Rectal smooth muscle tissue (tissue), 1 donor: ENCODE measurements at regions not wholly inside any gene's neighbourhood (a gene's known extent, or its start where the extent isn't known, plus 50 kb on each side); places are given as distances from the start of the nearest gene placed in this dataset.

Experiments
- H3K27ac ChIP-seq: one replicate; pipeline ENCODE4 v1.7.0; 2013; ENCODE audit warnings: low read depth, low read length, inconsistent platforms
- H3K27me3 ChIP-seq: one replicate; pipeline ENCODE4 v1.7.0; 2013; ENCODE audit warnings: low read length; ENCODE audit not compliant: control insufficient read depth, insufficient read depth
- H3K36me3 ChIP-seq: one replicate; pipeline ENCODE4 v1.7.0; 2013; ENCODE audit warnings: low read length; ENCODE audit not compliant: control insufficient read depth, insufficient read depth
- H3K4me1 ChIP-seq: one replicate; pipeline ENCODE4 v1.7.0; 2013; ENCODE audit warnings: low read length; ENCODE audit not compliant: control insufficient read depth, insufficient read depth
- H3K4me3 ChIP-seq: one replicate; pipeline ENCODE4 v1.7.0; 2013; ENCODE audit warnings: low read length
- H3K9ac ChIP-seq: one replicate; pipeline ENCODE4 v1.7.0; 2013; ENCODE audit warnings: low read length

GRCh38 chr2:151176661-151177060, 85.0 kb downstream of the RBM43 start:
- Histone ChIP-seq H3K4me1 (no peaks in the 10 kb centered on the region), H3K9ac (no peak overlapping the region), H3K27ac (no peak overlapping the region), H3K36me3 (no peaks in the 10 kb centered on the region), H3K4me3 (no peak overlapping the region), H3K27me3 (no peaks in the 10 kb centered on the region)

GRCh38 chr2:151175864-151176263, 85.8 kb downstream of the RBM43 start:
- H3K4me1 ChIP-seq, result no peaks in the 10 kb centered on the region
- H3K27ac ChIP-seq, result no peak overlapping the region
- H3K27me3 ChIP-seq, result no peaks in the 10 kb centered on the region
- H3K4me3 ChIP-seq, result no peak overlapping the region
- no peaks in the 10 kb centered on the region for H3K36me3 ChIP-seq
- H3K9ac ChIP-seq, result no peak overlapping the region

- no peaks in the 10 kb centered on the region for H3K4me1 ChIP-seq
- no peak overlapping the region for H3K27ac ChIP-seq
- no peaks in the 10 kb centered on the region for H3K27me3 ChIP-seq
- no peak overlapping the region for H3K4me3 ChIP-seq
- no peaks in the 10 kb centered on the region for H3K36me3 ChIP-seq
- no peak overlapping the region for H3K9ac ChIP-seq
These were observed 87.5 kb downstream of the RBM43 start for GRCh38 chr2:151174127-151174526.

GRCh38 chr2:151171186-151171585, 90.5 kb downstream of the RBM43 start:
- no peak overlapping the region for H3K9ac ChIP-seq
- H3K4me3 ChIP-seq, result no peak overlapping the region
- H3K4me1 ChIP-seq, result no peaks in the 10 kb centered on the region
- H3K27me3 ChIP-seq, result no peaks in the 10 kb centered on the region
- H3K36me3 ChIP-seq, result no peaks in the 10 kb centered on the region
- H3K27ac ChIP-seq, result no peak overlapping the region

- Histone ChIP-seq H3K4me1 (no peaks in the 10 kb centered on the region), H3K27me3 (no peaks in the 10 kb centered on the region), H3K36me3 (no peaks in the 10 kb centered on the region), H3K27ac (no peak overlapping the region), H3K9ac (no peak overlapping the region), H3K4me3 (no peak overlapping the region)
These were observed 95.3 kb downstream of the RBM43 start for GRCh38 chr2:151166410-151166809.

GRCh38 chr2:151165105-151165684, 96.5 kb downstream of the RBM43 start:
- no peaks in the 10 kb centered on the region for H3K4me1 ChIP-seq
- H3K27me3 ChIP-seq, result no peaks in the 10 kb centered on the region
- no peak overlapping the region for H3K4me3 ChIP-seq
- H3K36me3 ChIP-seq, result no peaks in the 10 kb centered on the region
- no peak overlapping the region for H3K27ac ChIP-seq
- H3K9ac ChIP-seq, result no peak overlapping the region

- no peaks in the 10 kb centered on the region for H3K36me3 ChIP-seq
- H3K27me3 ChIP-seq, result no peaks in the 10 kb centered on the region
- H3K27ac ChIP-seq, result no peak overlapping the region
- H3K4me1 ChIP-seq, result no peaks in the 10 kb centered on the region
- H3K4me3 ChIP-seq, result no peak overlapping the region
- H3K9ac ChIP-seq, result no peak overlapping the region
These were observed 99.7 kb downstream of the RBM43 start for GRCh38 chr2:151161821-151162551.

GRCh38 chr2:151159109-151159662, 102.5 kb downstream of the RBM43 start:
- H3K4me3 ChIP-seq, result no peak overlapping the region
- no peaks in the 10 kb centered on the region for H3K36me3 ChIP-seq
- no peak overlapping the region for H3K9ac ChIP-seq
- H3K27me3 ChIP-seq, result no peaks in the 10 kb centered on the region
- H3K27ac ChIP-seq, result no peak overlapping the region
- no peaks in the 10 kb centered on the region for H3K4me1 ChIP-seq

GRCh38 chr2:151157000-151157735, 104.5 kb downstream of the RBM43 start:
- Histone ChIP-seq H3K4me3 (no peak overlapping the region), H3K9ac (no peak overlapping the region), H3K4me1 (no peaks in the 10 kb centered on the region), H3K27me3 (no peaks in the 10 kb centered on the region), H3K27ac (no peak overlapping the region), H3K36me3 (no peaks in the 10 kb centered on the region)

- Histone ChIP-seq H3K4me1 (no peaks in the 10 kb centered on the region), H3K4me3 (no peak overlapping the region), H3K27ac (no peak overlapping the region)
These were observed 105.2 kb downstream of the RBM43 start for GRCh38 chr2:151156431-151156830.

GRCh38 chr2:151153601-151154000, 108.1 kb downstream of the RBM43 start:
- no peaks in the 10 kb centered on the region for H3K4me1 ChIP-seq
- H3K4me3 ChIP-seq, result no peak overlapping the region
- no peaks in the 10 kb centered on the region for H3K27me3 ChIP-seq
- H3K36me3 ChIP-seq, result no peaks in the 10 kb centered on the region
- H3K9ac ChIP-seq, result no peak overlapping the region
- no peak overlapping the region for H3K27ac ChIP-seq

More at GRCh38 chr2:151156431-151156830, 105.2 kb downstream of the RBM43 start:
- Histone ChIP-seq H3K36me3 (no peaks in the 10 kb centered on the region), H3K9ac (no peak overlapping the region), H3K27me3 (no peaks in the 10 kb centered on the region)
